ENCODE measurements at regions not wholly inside any gene's neighbourhood (a gene's known extent, or its start where the extent isn't known, plus 50 kb on each side); places are given as distances from the start of the nearest gene placed in this dataset.

GRCh38 chr4:14431155-14432134 lies 570.8 kb upstream of the CPEB2 start:
- H3K4me2 ChIP-seq: no peak overlapping the region
- BruUV-seq (replicated peaks): no TSS peak
- H3F3A ChIP-seq (ENCODE audit: insufficient read depth, low read depth): no peaks in the 10 kb centered on the region
- no peaks in the 10 kb centered on the region for H3K27me3 ChIP-seq (ENCODE audit: insufficient read depth, low read depth)
- H3K27ac ChIP-seq: no peak overlapping the region
- H4K20me1 ChIP-seq (ENCODE audit: insufficient read depth): no peaks in the 10 kb centered on the region
- POLR2A ChIA-PET (ENCODE audit: unreplicated experiment): no interaction called here
- H3K9me2 ChIP-seq (ENCODE audit: insufficient read depth): no peaks in the 10 kb centered on the region
- no peak overlapping the region for H3K4me3 ChIP-seq
- no peak for DNase-seq
- no peaks in the 10 kb centered on the region for H3K9me3 ChIP-seq (ENCODE audit: insufficient read depth, low read depth)
- TF ChIP-seq EZH2 (IDR thresholded peaks at IDR 0.05; ENCODE audit: low read depth) (no peak), CTCF (conservative IDR thresholded peaks at IDR 0.05) (no peak)
- no peaks in the 10 kb centered on the region for H3K36me3 ChIP-seq (ENCODE audit: low read depth)
- intact Hi-C loops (cut with micrococcal nuclease; ENCODE audit: unreplicated experiment): no loop called here
- no peaks in the 10 kb centered on the region for H3K79me2 ChIP-seq (ENCODE audit: low read depth)
- H3K4me1 ChIP-seq (replicated peaks; ENCODE audit: insufficient read depth): no peaks in the 10 kb centered on the region
- no peak overlapping the region for H2AFZ ChIP-seq
- CTCF ChIA-PET: no interaction called here

GRCh38 chr4:14434483-14434882 lies 567.8 kb upstream of the CPEB2 start:
- no TSS peak for BruUV-seq (replicated peaks)
- no peaks in the 10 kb centered on the region for H3K9me3 ChIP-seq (ENCODE audit: insufficient read depth, low read depth)
- POLR2A ChIA-PET (ENCODE audit: unreplicated experiment): no interaction called here
- no peaks in the 10 kb centered on the region for H4K20me1 ChIP-seq (ENCODE audit: insufficient read depth)
- no peaks in the 10 kb centered on the region for H3K36me3 ChIP-seq (ENCODE audit: low read depth)
- H2AFZ ChIP-seq: no peak overlapping the region
- H3K27ac ChIP-seq: no peak overlapping the region
- no peak for TF ChIP-seq EZH2 (IDR thresholded peaks at IDR 0.05; ENCODE audit: low read depth)
- no peak for TF ChIP-seq CTCF (conservative IDR thresholded peaks at IDR 0.05)
- H3K4me1 ChIP-seq (replicated peaks; ENCODE audit: insufficient read depth): no peaks in the 10 kb centered on the region
- intact Hi-C loops (cut with micrococcal nuclease; ENCODE audit: unreplicated experiment): no loop called here
- H3K79me2 ChIP-seq (ENCODE audit: low read depth): no peaks in the 10 kb centered on the region
- no peaks in the 10 kb centered on the region for H3K27me3 ChIP-seq (ENCODE audit: insufficient read depth, low read depth)
- DNase-seq: no peak
- H3K4me3 ChIP-seq: no peak overlapping the region
- CTCF ChIA-PET: no interaction called here
- no peaks in the 10 kb centered on the region for H3F3A ChIP-seq (ENCODE audit: insufficient read depth, low read depth)
- no peaks in the 10 kb centered on the region for H3K9me2 ChIP-seq (ENCODE audit: insufficient read depth)
- no peak overlapping the region for H3K4me2 ChIP-seq

- Histone ChIP-seq H3K4me1 (replicated peaks; ENCODE audit: insufficient read depth) (no peaks in the 10 kb centered on the region), H3K27me3 (ENCODE audit: insufficient read depth, low read depth) (no peaks in the 10 kb centered on the region), H3K27ac (no peak overlapping the region), H3K4me2 (no peak overlapping the region), H3K4me3 (no peak overlapping the region), H4K20me1 (ENCODE audit: insufficient read depth) (no peaks in the 10 kb centered on the region), H3K36me3 (ENCODE audit: low read depth) (no peaks in the 10 kb centered on the region), H2AFZ (no peak overlapping the region), H3K9me2 (ENCODE audit: insufficient read depth) (no peaks in the 10 kb centered on the region), H3K79me2 (ENCODE audit: low read depth) (no peaks in the 10 kb centered on the region), H3K9me3 (ENCODE audit: insufficient read depth, low read depth) (no peaks in the 10 kb centered on the region), H3F3A (ENCODE audit: insufficient read depth, low read depth) (no peaks in the 10 kb centered on the region)
- ChIA-PET POLR2A (ENCODE audit: unreplicated experiment) (no interaction called here), CTCF (no interaction called here)
- BruUV-seq (replicated peaks): no TSS peak
- intact Hi-C loops (cut with micrococcal nuclease; ENCODE audit: unreplicated experiment): no loop called here
- TF ChIP-seq CTCF (conservative IDR thresholded peaks at IDR 0.05) (no peak), EZH2 (IDR thresholded peaks at IDR 0.05; ENCODE audit: low read depth) (no peak)
- DNase-seq: no peak
These were observed 567.4 kb upstream of the CPEB2 start for GRCh38 chr4:14434916-14435315.
